ENCODE measurements at regions not wholly inside any gene's neighbourhood (a gene's known extent, or its start where the extent isn't known, plus 50 kb on each side); places are given as distances from the start of the nearest gene placed in this dataset.
"Not testable (repeated sequence)": the region's sequence is repeated elsewhere in the genome, so short reads cannot be mapped to it uniquely, and the experiment has no call there.

- H3K27ac ChIP-seq, result no peak overlapping the region
- TF ChIP-seq ZFX (IDR thresholded peaks at IDR 0.05) (no peak), CTCF (conservative IDR thresholded peaks at IDR 0.05) (no peak)
Observed at GRCh38 chr2:109058191-109058632, 69.2 kb upstream of the EDAR start.

- TF ChIP-seq ZFX (IDR thresholded peaks at IDR 0.05) (no peak), CTCF (conservative IDR thresholded peaks at IDR 0.05) (no peak)
Observed at GRCh38 chr2:109057686-109058085, 68.7 kb upstream of the EDAR start.

GRCh38 chr2:109055435-109055834, 66.4 kb upstream of the EDAR start:
- no peak overlapping the region for H3K27ac ChIP-seq
- TF ChIP-seq ZFX (IDR thresholded peaks at IDR 0.05) (no peak), CTCF (conservative IDR thresholded peaks at IDR 0.05) (no peak)

More at GRCh38 chr2:109057686-109058085, 68.7 kb upstream of the EDAR start:
- no peak overlapping the region for H3K27ac ChIP-seq

- TF ChIP-seq ZFX (IDR thresholded peaks at IDR 0.05) (no peak), CTCF (conservative IDR thresholded peaks at IDR 0.05) (no peak)
- H3K27ac ChIP-seq, result no peak overlapping the region
Observed at GRCh38 chr2:109054865-109055264, 65.8 kb upstream of the EDAR start.

GRCh38 chr2:109053716-109054115, 64.7 kb upstream of the EDAR start:
- no peak overlapping the region for H3K27ac ChIP-seq
- TF ChIP-seq CTCF (conservative IDR thresholded peaks at IDR 0.05), result no peak
- TF ChIP-seq ZFX (IDR thresholded peaks at IDR 0.05), result no peak

- H3K27ac ChIP-seq, result no peak overlapping the region
- TF ChIP-seq CTCF (conservative IDR thresholded peaks at IDR 0.05) (no peak), ZFX (IDR thresholded peaks at IDR 0.05) (no peak)
Observed at GRCh38 chr2:109052922-109053321, 63.9 kb upstream of the EDAR start.

- no peak overlapping the region for H3K27ac ChIP-seq
- no peak for TF ChIP-seq ZFX (IDR thresholded peaks at IDR 0.05)
Observed at GRCh38 chr2:109049022-109049421, 60.0 kb upstream of the EDAR start.

GRCh38 chr2:109048163-109048562, 59.1 kb upstream of the EDAR start:
- TF ChIP-seq ZFX (IDR thresholded peaks at IDR 0.05) (no peak), CTCF (conservative IDR thresholded peaks at IDR 0.05) (no peak)
- no peak overlapping the region for H3K27ac ChIP-seq

GRCh38 chr2:109047569-109047968, 58.5 kb upstream of the EDAR start:
- H3K27ac ChIP-seq, result not testable (repeated sequence)
